HEK293 (cell line): ENCODE measurements at regions not wholly inside any gene's neighbourhood (a gene's known extent, or its start where the extent isn't known, plus 50 kb on each side); places are given as distances from the start of the nearest gene placed in this dataset.

Experiments used
- BCL11A ChIP-seq: fragments of 450-650 bp; formaldehyde crosslinking; IDR thresholded peaks from 2 replicates; pipeline ENCODE4 v1.5.1; 2016; ENCODE audit warnings: low read depth, missing biosample characterization, missing genetic modification characterization
- KLF16 ChIP-seq: fragments of 450-650 bp; formaldehyde crosslinking; IDR thresholded peaks from 2 replicates; pipeline ENCODE4 v1.5.1; 2017; ENCODE audit warnings: missing biosample characterization, missing genetic modification characterization
- REPIN1 ChIP-seq: fragments of 450-650 bp; formaldehyde crosslinking; IDR thresholded peaks from 2 replicates; pipeline ENCODE4 v1.5.1; 2017; ENCODE audit warnings: missing biosample characterization, missing genetic modification characterization, low read depth
- TF ChIP-seq, protein P1 (sequence below): fragments of 450-650 bp; formaldehyde crosslinking; IDR thresholded peaks from 2 replicates; pipeline ENCODE4 v1.5.1; 2016; ENCODE audit warnings: missing biosample characterization, missing genetic modification characterization
- TF ChIP-seq, protein P2 (sequence below): fragments of 450-650 bp; formaldehyde crosslinking; IDR thresholded peaks from 2 replicates; pipeline ENCODE4 v1.5.1; 2016; ENCODE audit warnings: missing biosample characterization, missing genetic modification characterization

DNA sequence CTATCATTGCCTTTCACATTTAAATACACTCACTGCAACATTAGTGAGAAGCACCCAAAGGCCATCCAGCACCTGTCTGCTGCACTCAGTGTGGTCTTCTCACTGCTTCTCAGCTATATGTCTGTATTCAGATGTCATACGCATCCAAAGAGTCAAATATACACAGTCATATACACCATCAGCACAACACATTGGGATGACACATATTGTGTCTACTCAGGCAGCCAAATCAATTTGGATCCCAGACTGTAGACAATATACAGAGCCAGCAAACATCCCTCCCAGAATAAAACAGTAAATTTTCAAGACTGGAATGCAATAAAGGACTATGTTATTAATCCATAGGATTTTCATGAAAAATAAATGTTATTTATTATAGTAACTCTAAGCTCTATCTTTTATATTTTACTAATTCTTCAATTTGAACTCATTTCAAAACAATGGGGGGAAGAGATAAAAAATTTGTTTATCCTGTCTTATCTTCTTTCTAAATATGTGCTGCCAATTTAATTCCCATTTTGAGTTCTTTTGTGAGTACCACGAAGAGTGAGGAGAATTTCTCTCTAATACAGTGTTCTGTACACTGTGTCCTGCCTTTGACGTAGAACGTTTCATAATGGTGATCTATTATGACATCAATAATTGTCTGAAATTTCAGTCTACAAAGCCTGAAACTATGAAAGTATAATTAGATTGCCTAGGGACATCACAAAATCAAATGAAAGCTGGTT is 602.2 kb upstream of the CXADR start:
- no peak for TF ChIP-seq KLF16
- TF ChIP-seq, protein P1, sequence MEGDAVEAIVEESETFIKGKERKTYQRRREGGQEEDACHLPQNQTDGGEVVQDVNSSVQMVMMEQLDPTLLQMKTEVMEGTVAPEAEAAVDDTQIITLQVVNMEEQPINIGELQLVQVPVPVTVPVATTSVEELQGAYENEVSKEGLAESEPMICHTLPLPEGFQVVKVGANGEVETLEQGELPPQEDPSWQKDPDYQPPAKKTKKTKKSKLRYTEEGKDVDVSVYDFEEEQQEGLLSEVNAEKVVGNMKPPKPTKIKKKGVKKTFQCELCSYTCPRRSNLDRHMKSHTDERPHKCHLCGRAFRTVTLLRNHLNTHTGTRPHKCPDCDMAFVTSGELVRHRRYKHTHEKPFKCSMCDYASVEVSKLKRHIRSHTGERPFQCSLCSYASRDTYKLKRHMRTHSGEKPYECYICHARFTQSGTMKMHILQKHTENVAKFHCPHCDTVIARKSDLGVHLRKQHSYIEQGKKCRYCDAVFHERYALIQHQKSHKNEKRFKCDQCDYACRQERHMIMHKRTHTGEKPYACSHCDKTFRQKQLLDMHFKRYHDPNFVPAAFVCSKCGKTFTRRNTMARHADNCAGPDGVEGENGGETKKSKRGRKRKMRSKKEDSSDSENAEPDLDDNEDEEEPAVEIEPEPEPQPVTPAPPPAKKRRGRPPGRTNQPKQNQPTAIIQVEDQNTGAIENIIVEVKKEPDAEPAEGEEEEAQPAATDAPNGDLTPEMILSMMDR (tag by site-specific recombination), result no peak
- no peak for TF ChIP-seq REPIN1 (tag by site-specific recombination)
- TF ChIP-seq, protein P2, sequence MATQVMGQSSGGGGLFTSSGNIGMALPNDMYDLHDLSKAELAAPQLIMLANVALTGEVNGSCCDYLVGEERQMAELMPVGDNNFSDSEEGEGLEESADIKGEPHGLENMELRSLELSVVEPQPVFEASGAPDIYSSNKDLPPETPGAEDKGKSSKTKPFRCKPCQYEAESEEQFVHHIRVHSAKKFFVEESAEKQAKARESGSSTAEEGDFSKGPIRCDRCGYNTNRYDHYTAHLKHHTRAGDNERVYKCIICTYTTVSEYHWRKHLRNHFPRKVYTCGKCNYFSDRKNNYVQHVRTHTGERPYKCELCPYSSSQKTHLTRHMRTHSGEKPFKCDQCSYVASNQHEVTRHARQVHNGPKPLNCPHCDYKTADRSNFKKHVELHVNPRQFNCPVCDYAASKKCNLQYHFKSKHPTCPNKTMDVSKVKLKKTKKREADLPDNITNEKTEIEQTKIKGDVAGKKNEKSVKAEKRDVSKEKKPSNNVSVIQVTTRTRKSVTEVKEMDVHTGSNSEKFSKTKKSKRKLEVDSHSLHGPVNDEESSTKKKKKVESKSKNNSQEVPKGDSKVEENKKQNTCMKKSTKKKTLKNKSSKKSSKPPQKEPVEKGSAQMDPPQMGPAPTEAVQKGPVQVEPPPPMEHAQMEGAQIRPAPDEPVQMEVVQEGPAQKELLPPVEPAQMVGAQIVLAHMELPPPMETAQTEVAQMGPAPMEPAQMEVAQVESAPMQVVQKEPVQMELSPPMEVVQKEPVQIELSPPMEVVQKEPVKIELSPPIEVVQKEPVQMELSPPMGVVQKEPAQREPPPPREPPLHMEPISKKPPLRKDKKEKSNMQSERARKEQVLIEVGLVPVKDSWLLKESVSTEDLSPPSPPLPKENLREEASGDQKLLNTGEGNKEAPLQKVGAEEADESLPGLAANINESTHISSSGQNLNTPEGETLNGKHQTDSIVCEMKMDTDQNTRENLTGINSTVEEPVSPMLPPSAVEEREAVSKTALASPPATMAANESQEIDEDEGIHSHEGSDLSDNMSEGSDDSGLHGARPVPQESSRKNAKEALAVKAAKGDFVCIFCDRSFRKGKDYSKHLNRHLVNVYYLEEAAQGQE, result no peak
- TF ChIP-seq BCL11A (tag by site-specific recombination), result no peak
